ENCODE measurements at regions not wholly inside any gene's neighbourhood (a gene's known extent, or its start where the extent isn't known, plus 50 kb on each side); places are given as distances from the start of the nearest gene placed in this dataset.

DNA sequence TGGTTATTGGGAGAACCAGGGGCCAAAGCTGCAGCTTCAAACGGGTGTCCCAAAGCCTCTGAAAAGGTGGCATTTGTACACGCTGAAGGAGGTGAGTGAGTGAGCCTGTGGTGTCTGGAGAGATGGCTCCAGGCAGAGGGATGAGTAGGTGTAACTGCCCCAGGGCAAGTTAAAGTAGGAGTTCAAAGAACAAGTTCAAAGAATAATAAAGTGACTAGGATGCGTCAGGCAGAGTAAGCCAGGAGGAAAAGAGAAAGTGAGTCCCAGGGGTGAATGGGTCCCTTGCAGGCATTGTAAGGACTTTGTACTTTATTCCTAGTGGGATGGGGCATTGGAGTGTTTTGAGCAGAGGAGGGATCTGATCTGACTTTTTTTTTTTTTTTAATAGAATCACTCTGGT, 201.4 kb upstream of the PWP1 start:
- DNase-seq = no peak

- DNase-seq = no peak
These were observed 200.7 kb upstream of the PWP1 start for GRCh38 chr12:107484941-107485340.

DNA sequence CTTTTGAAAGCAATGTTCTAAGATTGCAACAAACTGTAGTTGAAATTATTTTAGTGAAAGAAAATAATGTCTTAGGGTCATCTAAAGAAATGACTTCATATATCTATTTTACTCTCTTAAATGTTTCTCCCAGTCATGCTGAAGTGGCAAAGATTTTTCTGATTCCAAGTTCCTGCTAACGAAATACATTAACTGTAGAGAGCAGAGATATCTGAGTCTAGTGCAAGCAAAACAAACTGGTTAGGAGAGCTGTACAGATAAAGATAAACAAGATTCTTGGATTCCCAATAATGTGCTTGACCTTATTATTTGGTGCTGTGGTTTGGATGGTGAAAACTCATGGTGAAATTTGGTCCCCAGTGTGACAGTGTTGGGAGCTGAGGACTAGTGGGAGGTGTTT, 199.9 kb upstream of the PWP1 start:
- no peak for DNase-seq

GRCh38 chr12:107486140-107486892, 199.3 kb upstream of the PWP1 start:
- no peak for DNase-seq

GRCh38 chr12:107487011-107487680, 198.5 kb upstream of the PWP1 start:
- no peak for DNase-seq

GRCh38 chr12:107488666-107489065, 196.9 kb upstream of the PWP1 start:
- DNase-seq = no peak

DNA sequence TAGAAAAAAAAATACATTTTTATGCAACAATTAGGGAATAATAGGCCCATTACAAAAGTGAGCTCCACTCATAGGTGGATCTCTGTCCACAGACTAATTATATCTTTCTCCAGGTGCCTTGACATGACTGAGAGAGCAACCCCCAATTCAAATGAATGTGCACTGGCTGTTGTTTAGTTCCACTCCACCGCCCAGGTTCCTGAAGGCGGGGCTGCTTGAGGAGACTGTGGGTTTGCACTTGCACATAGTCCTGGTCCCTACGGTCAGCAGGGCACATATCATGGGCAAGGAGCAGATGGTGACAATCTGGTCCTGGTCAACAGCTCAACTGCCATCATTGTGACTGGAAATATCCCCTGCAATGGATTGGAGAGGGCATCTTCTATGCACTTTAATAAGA, 195.6 kb upstream of the PWP1 start:
- DNase-seq = no peak

- no peak for DNase-seq
These were observed 193.7 kb upstream of the PWP1 start for GRCh38 chr12:107491856-107492255.

- no peak for DNase-seq
These were observed 193.0 kb upstream of the PWP1 start for GRCh38 chr12:107492393-107493134.

- DNase-seq = no peak
These were observed 192.5 kb upstream of the PWP1 start for GRCh38 chr12:107493135-107493494.

- DNase-seq = no peak
These were observed 191.9 kb upstream of the PWP1 start for GRCh38 chr12:107493666-107494065.

GRCh38 chr12:107494331-107494730, 191.3 kb upstream of the PWP1 start:
- DNase-seq = no peak

DNA sequence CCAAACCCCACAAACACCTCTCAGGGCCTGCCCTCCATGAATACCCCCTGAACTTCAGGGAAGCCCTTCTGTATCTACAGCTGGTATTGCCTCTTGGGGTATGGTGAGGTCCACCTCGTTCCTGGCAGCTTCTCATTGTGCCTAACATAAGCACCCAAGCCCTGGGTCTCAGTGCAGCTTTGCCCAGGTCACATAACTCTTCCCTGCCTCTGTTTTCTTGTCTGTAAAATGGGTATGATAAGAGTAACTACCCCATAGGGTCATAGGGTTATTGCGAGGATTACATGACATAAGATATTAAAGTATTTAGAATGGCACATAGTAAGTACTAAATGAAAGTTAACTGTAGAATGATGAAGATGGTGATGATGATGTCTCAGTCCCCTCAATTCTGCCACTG, 190.0 kb upstream of the PWP1 start:
- DNase-seq = no peak

DNA sequence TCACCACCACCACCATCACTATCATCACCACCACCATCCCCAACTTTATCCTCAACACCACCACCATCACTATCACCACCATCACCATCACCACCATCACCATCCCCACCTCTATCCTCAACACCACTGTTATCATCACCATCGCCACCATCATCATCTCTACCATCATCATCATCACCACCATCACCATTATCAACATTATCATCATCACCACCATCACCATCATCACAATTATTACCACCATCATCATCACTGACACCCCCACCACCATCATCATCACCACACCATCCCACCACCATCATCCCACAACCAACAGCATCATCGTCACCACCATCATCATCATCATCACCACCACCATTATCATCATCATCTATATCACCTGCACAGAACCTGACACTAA, 188.4 kb upstream of the PWP1 start:
- no peak for DNase-seq

DNA sequence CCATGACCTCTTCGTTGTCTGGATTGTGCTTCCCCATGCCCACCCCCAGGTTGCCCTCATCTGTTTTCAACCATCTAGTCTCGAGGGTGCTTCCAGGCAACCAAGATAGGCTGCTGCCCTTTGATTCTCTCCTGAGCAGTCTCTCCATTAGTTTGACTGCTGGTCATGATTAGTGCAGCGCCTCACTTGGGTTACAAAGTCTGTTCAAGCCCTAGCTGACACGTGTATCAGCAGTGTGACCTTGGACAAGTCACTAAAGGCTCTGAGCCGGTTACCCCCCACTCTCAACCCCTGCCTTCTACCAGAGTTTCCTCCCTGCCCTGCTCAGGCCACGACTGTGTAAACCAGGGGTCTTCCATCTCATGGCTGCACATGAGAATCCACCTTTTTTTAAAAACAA, 185.3 kb upstream of the PWP1 start:
- no peak for DNase-seq

GRCh38 chr12:107501681-107502080, 183.9 kb upstream of the PWP1 start:
- no peak for DNase-seq

- DNase-seq = no peak
These were observed 182.3 kb upstream of the PWP1 start for GRCh38 chr12:107503129-107503855.

GRCh38 chr12:107503887-107504885, 181.4 kb upstream of the PWP1 start:
- no peak for DNase-seq

- no peak for DNase-seq
These were observed 176.2 kb upstream of the PWP1 start for GRCh38 chr12:107509421-107509820.

- no peak for DNase-seq
These were observed 175.4 kb upstream of the PWP1 start for GRCh38 chr12:107510211-107510610.

- DNase-seq = no peak
These were observed 174.3 kb upstream of the PWP1 start for GRCh38 chr12:107511292-107511691.

- no peak for DNase-seq
These were observed 173.2 kb upstream of the PWP1 start for GRCh38 chr12:107512391-107512790.

Measured in activated naive CD4-positive, alpha-beta T cell (primary cell).